Cerebellar cortex (tissue), 1 donor: ENCODE measurements at regions not wholly inside any gene's neighbourhood (a gene's known extent, or its start where the extent isn't known, plus 50 kb on each side); places are given as distances from the start of the nearest gene placed in this dataset.
"Not testable (repeated sequence)": the region's sequence is repeated elsewhere in the genome, so short reads cannot be mapped to it uniquely, and the experiment has no call there.

ENCODE experiments used
- DNase-seq: peaks from one replicate; pipeline ENCODE4 v3.0.0-alpha.2; 2015; ENCODE audit warnings: low spot score

DNA sequence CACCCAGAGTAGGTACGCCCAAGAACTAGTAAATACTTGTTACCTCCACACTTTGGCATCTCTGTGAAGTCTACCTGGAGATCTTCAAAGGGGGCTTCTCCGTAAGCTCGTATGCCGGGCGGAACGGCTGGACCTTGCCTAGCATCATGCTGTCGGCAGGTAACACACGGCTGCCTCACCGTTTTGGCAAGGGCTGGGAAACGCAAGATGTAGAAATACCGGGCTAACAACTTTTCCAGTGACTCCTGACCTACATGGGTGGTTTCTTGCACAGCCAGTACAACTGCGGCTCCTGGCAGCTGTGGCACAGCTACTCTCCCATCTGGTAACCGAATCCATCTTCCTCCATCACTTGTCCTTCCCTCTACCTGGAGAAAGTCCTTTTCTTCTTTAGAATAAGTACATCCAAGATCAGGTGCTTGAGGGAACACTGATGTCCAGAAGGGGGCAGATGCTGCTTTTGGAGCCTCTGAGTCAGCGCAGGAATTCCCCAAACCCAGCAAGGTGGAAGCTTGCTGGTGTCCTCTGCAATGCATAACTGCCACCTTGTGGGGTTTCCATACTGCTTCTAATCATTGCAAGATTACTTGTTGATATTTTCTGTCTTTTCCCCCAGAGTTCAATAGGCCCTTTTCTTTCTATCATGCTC is 59.7 kb upstream of the FRG2C start:
- peak; percentile 34 for DNase-seq

- not testable (repeated sequence) for DNase-seq
These were observed 56.1 kb upstream of the FRG2C start for GRCh38 chr3:75607996-75608395.

DNA sequence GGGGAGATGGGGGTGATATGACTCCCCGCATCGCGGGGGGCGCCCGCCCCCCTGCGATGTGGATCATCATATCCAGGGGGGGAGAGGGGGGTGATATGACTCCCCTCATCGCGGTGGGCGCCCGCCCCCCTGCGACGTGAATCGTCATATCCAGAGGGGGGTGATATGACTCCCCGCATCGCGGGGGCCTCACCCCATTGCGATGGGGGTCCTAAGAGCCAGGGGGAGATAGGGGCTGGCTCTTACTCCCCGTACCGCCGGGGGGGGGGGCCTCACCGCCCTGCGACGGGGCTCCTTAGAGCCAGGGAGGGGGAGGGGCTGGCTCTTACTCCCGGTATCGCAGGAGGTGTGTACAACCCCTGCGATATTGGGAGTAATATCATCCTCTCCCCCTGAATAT is 54.5 kb upstream of the FRG2C start:
- not testable (repeated sequence) for DNase-seq

DNA sequence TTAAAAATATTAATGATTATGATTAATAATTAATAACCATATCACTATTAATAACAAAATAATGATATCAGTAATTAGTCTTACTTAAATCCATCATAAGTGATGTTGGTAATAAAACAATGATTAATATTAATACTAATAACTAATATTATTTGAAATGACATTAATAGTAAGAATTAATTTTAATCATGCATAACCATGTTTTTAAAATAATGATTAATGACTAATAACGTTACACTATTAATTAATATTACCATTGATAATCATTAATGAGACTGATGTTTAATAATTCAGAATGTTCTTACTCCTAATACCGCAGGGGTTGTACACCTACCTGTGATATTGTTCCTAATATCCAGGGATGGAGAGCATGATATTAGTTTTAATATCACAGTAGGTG is 53.4 kb upstream of the FRG2C start:
- DNase-seq = no peak

DNA sequence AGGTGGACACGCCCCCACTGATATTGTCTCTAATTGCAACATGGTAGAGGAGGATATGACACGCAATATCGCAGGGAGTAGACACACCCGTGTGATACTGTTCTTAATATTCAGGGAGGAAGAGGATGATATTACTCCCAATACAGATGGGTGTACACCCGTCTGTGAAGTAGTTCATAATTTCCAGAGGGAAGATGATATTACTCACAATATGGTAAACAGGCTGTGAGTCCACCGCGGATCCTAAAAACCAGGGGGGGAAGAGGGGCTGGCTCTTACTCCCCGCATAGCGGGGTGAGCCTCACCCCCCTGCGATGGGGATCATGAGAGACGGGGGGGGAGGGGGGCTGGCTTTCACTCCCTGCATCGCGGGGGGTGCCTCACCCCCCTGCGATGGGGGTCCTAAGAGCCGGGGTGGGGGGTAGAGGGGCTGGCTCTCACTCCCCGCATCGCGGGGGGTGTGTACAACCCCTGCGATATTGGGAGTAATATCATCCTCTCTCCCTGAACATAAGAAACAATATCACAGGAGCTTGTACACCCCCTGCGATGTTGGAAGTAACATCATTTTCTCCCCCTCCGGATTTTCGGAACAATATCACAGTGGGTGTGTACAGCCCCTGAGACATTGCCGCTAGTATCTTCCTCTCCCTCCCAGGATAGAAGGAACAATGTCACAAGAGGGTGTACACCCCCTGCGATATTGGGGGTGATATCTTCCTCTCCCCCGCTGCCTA is 52.2 kb upstream of the FRG2C start:
- not testable (repeated sequence) for DNase-seq
